Effector CD8-positive, alpha-beta T cell (primary cell): ENCODE measurements at regions not wholly inside any gene's neighbourhood (a gene's known extent, or its start where the extent isn't known, plus 50 kb on each side); places are given as distances from the start of the nearest gene placed in this dataset.
"Not testable (repeated sequence)": the region's sequence is repeated elsewhere in the genome, so short reads cannot be mapped to it uniquely, and the experiment has no call there.

Experiments
- DNase-seq: peaks from one replicate; lab custom pipeline; 2025; lab: John Stamatoyannopoulos, UW

DNA sequence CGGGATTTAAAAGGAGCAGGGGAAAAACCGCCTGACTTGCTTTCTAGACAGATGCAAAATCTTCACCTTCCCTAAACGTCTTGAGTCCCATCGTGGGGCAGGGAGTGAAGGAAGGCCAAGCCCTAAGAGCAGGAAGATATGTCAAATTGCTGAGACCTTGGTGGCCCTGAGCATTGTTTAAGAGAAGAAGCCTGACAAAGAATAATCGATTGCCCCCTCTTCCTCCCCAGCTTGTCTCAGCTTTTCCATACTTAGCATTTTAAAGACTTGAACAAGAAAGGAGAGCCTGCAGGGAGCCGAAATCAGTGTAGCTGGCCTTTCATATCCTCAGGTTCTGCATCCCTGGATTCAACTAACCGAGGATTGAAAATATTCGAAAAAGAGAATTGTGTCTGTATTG lies 157.6 kb upstream of the DLX2 start:
- DNase-seq: no peak

DNA sequence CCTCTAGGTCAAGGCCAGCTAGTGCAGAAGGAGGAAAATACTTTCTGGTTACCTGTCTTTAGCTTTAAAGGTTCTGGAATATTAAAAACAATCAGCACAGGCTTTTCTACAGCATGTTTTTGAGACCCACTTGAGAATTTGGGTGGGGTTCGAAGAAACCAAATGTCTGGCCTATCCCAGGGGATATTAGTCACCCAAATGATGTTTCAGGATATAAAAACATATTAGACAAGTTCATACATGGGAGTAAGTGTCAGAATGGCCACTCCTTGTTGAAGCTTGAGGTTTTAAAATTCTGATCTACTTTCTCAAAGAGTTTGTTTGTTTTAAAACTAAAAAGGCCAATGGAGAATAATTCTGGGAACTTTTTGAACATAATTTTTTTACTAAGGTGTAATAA lies 158.6 kb upstream of the DLX2 start:
- DNase-seq: no peak

DNA sequence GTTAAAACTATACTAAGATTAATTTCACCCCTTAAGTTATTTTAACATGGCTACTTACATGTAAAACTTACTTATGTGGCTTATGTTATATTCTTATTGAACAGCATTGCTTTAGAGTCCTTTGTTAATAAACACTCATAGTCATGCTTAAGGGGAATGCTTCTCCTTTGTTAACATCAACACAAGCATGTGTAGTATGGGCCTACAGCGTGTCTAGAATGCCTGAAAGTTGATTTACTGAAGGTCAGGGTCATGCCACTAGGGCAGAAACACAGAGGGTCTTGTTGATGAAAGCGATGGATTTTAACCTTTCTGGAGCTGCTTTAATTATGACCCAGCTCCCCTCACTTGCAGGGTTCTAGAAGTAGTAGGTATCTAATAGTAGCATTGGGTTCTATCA lies 159.8 kb upstream of the DLX2 start:
- DNase-seq: no peak

DNA sequence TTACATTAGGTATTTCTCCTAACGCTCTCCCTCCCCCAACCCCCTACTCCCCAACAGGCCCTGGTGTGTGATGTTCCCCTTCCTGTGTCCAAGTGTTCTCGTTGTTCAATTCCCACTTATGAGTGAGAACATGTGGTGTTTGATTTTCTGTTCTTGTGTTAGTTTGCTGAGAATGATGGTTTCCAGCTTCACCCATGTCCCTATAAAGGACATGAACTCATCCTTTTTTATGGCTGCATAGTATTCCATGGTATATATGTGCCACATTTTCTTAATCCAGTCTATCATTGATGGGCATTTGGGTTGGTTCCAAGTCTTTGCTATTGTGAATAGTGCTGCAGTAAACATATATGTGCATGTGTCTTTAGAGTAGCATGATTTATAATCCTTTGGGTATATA lies 162.1 kb upstream of the DLX2 start:
- DNase-seq: not testable (repeated sequence)

DNA sequence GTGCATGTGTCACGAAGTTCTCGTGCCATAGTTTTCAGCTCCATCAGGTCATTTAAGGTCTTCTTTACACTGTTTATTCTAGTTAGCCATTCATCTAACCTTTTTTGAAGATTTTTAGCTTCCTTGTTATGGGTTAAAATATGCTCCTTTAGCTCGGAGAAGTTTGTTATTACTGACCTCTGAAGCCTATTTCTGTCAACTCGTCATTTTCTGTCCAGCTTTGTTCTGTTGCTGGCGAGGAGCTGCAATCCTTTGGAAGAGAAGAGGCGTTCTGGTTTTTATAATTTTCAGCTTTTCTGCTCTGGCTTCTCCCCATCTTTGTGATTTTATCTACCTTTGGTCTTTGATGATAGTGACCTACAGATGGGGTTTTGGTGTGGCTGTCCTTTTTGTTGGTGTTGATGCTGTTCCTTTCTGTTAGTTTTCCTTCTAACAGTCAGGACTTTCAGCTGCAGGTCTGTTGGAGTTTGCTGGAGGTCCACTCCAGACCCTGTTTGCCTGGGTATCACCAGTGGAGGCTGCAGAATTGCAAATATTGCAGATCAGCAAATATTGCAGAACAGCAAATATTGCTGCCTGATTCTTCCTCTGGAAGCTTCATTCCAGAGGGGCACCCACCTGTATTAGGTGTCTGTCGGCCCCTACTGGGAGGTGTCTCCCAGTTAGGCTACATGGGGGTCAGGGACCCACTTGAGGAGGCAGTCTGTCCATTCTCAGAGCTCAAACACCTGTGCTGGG lies 157.7 kb upstream of the ITGA6 start:
- DNase-seq: not testable (repeated sequence)

DNA sequence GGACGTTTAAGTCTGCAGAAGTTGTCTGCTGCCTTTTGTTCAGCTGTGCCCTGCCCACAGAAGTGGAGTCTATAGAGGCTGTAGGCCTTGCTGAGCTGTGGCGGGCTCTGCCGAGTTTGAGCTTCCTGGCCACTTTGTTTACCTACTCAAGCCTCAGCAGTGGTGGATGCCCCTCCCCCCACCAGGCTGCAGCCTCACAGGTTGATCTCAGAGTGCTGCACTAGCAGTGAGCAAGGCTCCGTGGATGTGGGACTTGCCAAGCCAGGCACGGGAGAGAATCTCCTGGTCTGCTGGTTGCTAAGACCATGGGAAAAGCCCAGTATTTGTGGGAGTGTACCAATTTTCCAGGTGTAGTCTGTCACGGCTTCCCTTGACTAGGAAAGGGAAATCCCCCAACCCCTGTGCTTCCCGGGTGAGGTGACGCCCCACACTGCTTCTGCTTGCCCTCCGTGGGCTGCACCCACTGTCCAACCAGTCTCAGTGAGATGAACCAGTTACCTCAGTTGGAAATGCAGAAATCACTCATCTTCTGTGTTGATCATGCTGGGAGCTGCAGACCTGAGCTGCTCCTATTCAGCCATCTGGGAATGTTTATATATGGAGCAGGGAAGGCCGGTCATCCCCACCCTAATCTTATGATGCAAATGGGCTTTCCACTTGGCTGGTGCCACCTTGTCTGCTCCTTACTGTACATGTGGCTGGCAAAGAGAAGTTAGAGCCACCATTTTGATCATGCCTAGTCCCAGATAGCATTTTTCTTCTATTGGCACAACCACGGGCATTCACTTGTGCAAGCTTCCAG lies 156.9 kb upstream of the ITGA6 start:
- no peak for DNase-seq

DNA sequence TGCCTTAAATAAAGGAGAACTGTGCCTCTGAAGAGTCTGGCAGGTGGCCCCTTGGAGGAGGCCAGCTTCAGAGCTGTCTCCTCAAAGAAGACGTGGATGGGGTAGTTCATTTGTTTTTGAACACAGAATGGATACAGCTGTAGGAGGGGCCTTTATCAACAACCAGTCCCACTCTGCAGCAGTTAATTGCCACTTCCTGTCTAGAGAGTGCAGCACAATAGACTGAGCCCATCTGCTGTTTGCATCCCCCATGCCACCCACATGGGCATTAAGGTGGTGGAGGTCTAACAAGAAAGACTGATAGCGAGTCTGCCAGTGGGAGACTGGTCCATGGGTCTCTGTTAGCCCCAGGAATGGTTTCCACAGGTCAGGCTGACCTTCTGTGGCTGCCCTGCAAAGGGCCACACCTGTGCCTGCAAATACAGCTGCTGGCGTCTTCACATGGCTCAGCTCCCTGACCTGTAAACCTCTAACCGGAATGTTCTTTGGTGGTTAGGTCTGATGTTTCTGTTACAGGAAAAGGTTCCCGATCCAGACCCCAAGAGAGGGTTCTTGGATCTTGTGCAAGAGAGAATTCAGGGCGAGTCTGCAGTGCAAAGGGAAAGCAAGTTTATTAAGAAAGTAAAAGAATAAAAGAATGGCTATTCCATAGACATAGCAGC lies 153.3 kb upstream of the ITGA6 start:
- no peak for DNase-seq

DNA sequence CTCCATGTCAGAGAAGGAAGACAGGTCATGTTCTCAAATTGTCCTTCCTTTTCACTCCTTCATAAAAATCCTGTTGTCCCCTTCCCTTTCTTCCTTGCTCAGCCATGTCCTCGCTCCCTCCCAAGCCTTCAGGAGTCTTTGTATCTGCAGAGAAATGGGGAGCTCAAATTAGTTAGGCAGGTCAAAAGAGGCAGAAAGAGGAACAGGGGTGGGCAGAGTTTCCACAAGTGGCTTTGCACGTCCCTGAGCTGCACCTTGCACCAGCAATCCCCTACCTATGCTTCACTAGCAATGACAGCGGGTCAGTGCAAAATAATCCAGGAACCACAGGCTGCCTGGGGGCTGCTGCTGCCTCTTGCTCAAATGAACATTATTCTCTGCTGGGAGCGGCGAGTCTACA lies 152.1 kb upstream of the ITGA6 start:
- DNase-seq: no peak

DNA sequence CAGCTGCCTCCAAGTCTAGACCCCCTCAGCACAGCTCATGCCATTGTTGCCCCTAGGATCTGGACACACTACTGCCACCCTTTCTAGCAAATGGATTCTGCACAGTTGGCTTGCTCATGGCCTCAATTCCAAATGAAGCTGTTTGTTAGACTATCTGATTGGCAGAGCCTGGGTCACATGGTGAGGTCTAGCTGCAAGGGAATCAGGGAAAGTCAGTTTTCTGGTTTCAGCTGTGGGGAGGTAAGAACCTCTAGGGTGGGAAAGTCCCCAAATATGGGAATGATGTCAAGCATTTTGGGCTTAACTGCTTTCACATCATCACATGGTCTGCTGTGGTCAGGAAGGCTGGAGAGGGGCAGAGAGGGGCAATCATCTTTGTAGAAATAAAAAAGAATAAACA lies 150.4 kb upstream of the ITGA6 start:
- DNase-seq: no peak

DNA sequence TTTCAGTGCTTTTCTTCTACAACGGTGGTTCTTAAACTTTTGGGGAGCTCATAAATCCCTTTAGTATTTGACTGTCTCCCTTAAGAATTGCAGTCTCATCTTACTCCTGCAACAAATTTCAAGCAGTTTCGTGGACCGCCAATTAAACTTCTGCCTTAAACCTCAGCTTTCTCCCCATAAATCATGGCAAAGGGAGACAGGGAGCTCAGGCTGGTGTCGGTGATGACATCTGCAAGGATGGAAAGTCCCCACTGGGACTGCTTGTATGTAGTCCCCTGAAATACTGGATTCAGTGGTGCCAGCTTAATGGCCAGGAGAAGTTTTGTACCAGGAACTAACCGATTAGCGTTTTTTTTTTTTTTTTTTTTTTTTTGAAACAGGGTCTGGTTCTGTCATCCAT lies 148.7 kb upstream of the ITGA6 start:
- no peak for DNase-seq

DNA sequence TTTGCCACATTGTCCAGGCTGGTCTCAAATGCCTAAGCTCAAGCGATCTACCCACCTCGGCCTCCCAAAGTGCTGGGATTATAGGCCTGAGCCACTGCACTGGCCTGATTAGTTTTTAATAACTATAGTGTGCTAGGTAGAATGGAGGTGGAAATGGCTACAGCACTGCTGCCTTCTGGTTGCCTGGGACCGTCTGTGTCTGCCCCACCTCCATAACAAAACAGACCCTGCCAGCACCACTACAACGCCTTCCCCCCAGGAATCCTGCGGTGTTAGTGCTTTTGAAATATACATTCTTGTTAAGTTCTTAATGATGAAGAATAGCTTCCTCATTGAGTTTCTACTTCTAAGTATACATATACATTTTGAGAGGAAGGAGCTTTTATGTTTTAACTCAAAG lies 148.2 kb upstream of the ITGA6 start:
- no peak for DNase-seq

DNA sequence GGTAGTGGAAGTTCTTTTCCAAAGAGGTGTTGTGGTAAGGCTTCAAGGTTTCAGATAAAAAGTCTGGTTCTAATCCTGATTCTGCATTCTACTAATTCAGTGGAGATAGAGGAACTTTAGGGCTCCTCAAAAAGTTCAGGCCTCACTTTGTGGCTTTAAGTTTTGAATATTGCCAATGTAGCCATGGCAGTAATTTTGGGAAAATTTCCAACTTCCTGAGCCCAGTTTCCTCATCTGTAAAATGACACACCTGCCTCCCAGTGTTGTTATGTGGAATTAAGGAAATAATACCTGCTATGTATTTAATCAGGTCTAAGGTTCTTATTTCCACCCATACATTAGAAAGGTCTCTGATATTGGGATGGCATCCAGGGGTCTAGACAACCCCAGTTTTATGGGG lies 147.6 kb upstream of the ITGA6 start:
- DNase-seq: no peak

DNA sequence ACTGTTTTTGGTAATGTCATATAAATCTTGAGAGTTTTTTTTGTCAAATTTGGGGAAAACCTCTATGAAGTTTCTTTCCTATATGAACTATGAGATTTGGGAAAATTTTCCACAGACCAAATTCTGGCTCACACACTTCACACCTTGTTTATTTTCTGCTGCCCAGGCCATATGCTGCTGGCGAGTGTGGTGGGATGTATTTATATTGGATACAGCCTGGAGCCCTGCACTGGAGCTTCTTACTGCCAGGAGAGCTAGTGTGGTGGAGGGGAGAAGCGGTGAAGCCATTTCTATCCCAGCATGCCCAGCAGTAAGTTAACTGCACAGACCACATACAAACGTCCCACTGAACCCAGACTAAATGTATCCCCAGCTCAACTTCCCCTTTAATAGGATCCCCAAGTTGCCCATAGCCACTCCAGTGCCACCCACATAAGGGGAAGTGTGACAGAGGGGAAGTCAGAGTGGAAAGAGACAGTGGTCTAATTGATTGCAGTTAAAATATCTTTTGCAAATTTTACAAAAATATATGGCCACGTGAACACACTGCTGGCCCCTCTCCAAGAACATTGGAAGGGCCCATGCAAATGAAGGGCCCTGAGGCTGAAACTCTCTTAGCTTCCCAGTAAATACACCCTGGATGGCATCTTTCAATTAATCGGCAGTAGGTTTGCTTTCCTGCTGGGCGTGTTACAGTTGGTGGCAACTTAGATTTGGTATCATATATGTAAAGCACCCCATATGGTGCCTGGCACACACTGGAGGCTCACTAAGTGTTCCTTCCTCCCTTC lies 146.6 kb upstream of the ITGA6 start:
- no peak for DNase-seq

DNA sequence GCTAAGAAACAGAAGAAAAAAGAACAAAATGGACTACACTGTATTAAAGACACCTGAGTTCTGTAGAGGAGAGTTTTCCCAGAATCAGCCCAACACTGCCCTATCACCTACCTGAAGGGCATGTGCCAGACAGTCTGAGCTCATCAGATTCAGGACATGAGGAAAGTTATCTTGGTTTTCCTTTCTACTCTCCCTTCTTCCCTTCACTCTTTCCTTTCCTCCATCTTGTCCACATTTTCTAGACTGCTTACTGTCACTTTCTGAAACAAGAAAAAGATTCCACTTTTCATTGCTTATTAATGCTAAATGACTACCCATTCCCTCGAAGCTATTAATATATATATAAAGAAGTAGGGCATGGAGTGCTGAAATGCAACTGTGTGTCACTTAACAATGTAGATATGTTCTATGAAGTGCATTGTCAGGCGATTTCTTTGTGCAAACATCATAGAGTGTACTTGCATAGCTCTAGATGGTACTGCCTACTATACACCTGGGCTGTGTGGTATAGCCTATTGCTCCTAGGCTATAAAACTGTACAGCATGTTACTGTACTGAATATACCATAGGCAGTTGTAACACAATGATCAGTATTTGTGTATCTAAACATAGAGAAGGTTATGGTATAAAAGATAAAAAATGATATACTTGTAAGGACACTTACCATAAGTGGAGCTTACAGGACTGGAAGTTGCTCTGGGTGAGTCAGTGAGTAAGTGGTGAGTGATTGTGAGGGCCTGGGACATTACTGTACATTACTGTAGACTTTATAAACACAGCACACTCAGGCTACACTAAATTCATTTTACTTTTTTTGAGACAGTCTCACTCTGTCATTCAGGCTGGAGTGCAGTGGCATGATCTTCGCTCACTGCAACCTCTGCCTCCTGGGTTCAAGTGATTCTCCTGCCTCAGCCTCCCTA lies 145.5 kb upstream of the ITGA6 start:
- DNase-seq: no peak

DNA sequence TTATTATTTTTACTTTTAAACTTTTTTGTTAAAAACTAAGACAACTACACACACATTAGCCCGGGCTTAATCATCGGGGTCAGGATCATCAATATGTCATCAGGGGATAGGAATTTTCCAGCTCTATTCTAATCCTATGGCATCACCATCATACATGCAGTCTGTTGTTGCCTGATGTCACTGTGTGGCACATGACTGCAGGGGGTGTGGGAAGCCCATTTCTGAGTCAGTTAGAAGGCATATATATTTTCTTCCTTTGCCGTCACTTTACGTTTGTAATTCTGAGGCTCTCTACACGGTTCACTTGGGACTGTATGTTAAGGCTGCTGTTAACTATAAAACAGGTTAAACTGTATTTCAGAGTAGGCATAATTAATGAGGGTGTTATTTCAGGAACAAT lies 144.4 kb upstream of the ITGA6 start:
- no peak for DNase-seq

DNA sequence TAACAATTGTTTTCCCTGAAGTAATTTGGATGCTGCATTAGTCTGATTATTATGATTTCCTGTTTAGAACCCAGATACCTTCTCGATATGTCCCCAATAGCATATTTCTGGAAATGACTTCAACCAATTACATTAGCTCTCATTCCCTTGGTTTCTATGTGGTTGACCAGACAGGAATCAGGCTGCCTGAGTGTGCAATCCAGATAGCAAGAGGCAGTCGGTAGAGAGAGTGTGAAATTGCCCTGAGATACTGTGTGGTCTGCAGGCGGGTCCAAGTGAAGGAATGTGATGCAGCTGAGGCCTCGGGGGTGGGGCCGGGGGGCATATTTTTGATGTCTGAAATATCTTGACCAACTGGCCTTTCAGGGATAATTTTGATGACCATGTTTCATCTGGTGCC lies 143.9 kb upstream of the ITGA6 start:
- no peak for DNase-seq

DNA sequence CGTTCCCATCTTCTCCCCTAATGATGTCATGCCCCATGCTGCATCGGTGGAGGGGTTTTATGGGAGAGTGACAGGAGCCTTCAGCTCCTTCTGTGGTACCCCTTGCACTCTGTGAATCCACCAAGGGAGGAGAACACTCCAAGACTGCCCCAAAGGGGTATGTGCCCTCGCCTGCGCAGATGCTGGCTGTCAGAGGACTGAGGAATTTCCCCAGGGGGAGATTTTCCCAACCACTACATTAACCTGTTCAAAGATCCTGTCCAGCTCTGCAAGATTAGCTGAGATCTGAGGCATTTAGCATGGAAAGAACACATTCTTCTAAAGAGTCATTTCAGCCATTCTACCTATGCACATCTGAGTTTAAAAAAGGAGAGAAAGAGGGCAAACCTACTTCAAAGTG lies 143.2 kb upstream of the ITGA6 start:
- DNase-seq: no peak

DNA sequence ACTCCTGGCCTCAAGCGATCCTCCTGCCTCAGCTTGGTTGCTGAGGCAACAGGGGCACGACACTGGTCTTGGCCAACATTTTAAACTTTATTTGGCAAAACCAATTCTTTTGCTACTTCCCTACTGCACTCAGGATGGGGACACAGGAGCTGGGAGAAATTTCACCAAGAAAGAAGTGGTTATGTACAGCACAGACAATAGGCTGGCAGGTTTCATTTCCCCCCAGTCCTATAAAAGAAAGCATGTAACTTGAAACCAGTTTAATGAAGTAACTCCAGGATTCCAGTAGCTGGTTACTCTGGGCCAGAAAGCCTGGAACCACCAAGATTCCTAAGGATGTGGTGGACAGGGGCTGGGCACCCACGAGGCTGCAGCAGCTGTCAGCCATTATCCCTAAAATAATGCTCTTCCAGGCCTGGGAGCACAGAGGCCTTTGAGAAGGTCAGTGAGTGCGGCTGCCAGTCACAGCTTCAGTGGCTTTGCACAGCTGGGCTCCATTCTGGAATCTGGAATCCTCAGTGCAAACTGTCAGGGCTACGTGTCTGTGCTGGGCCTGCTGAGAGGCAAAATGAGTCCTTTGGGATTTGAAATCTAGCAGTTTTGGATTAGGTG lies 142.3 kb upstream of the ITGA6 start:
- DNase-seq: no peak

DNA sequence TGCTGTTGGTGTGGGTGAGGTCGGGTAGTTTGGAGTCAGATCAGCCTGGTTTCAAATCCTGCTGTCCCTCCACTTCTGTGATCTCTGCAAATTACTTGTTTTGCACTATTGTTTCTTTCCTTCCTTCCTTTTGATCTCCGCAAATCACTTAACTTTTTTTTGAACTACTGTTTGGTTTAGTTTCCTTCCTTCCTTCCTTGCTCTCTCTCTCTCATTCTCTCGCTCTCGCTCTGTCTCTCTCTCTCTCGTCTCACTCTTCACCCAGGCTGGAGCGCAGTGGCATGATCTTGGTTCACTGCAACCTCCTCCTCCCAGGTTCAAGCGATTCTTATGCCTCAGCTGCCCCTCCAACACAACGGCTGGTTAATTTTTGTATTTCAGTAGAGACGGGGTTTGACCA lies 141.6 kb upstream of the ITGA6 start:
- DNase-seq: no peak

DNA sequence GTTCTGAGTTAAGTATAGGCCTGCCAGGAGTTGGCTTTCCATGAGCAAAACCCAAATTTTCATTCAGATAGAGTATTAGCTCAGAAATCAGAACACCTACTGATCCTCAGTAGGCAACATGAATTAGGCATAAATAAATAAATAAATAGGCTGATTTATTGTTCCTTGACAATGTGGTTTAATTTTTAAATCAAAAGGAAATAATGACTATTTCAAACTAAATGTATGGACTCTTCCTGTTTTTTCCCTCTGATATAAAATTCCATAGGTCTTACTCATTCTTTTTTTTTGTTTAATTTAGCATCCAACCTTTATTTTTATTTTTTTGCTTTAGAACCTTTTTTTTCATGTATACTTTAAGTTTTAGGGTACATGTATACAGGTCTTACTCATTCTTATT lies 140.2 kb upstream of the ITGA6 start:
- DNase-seq: no peak
